ENCODE measurements at regions not wholly inside any gene's neighbourhood (a gene's known extent, or its start where the extent isn't known, plus 50 kb on each side); places are given as distances from the start of the nearest gene placed in this dataset.

GRCh38 chr3:139835830-139836683 is 98.9 kb upstream of the CLSTN2 start:
- ChIA-PET POLR2A (no interaction called here), CTCF (no interaction called here)
- no peaks in the 10 kb centered on the region for H3K9me3 ChIP-seq (ENCODE audit: low read length)
- no peaks in the 10 kb centered on the region for H3K4me1 Mint-ChIP-seq
- H3K4me1 ChIP-seq (ENCODE audit: insufficient read depth, low read length) = no peaks in the 10 kb centered on the region
- H3K27ac Mint-ChIP-seq = no peak overlapping the region
- peaks cover 0 to 4% of the 10 kb centered on the region in 2 donors for H3K27me3 Mint-ChIP-seq
- no peaks in the 10 kb centered on the region for H3K36me3 ChIP-seq (ENCODE audit: insufficient read depth, low read length)
- H3K4me3 Mint-ChIP-seq = no peak overlapping the region
- H3K9me3 Mint-ChIP-seq = peaks cover 0 to 3% (median 0%) of the 10 kb centered on the region in 5 donors
- no peak overlapping the region for H3K4me3 ChIP-seq (ENCODE audit: low read length)
- H3K27me3 ChIP-seq (ENCODE audit: insufficient read depth, low read length, poor library complexity, severe bottlenecking) = no peaks in the 10 kb centered on the region
- no peak overlapping the region for H3K27ac ChIP-seq (ENCODE audit: low read depth, low read length)
- no peak for DNase-seq
- H3K36me3 Mint-ChIP-seq = no peaks in the 10 kb centered on the region

- H3K36me3 ChIP-seq (ENCODE audit: insufficient read depth, low read length) = no peaks in the 10 kb centered on the region
- no peaks in the 10 kb centered on the region for H3K4me1 Mint-ChIP-seq
- no peak overlapping the region for H3K27ac Mint-ChIP-seq
- no peaks in the 10 kb centered on the region for H3K4me1 ChIP-seq (ENCODE audit: insufficient read depth, low read length)
- no peak overlapping the region for H3K4me3 Mint-ChIP-seq
- CTCF ChIA-PET = no interaction called here
- DNase-seq = no peak
- no peaks in the 10 kb centered on the region for H3K36me3 Mint-ChIP-seq
- no peak overlapping the region for H3K27ac ChIP-seq (ENCODE audit: low read depth, low read length)
- no peak overlapping the region for H3K4me3 ChIP-seq (ENCODE audit: low read length)
- peaks cover 0 to 4% of the 10 kb centered on the region in 2 donors for H3K27me3 Mint-ChIP-seq
- POLR2A ChIA-PET = no interaction called here
- H3K27me3 ChIP-seq (ENCODE audit: insufficient read depth, low read length, poor library complexity, severe bottlenecking) = no peaks in the 10 kb centered on the region
- H3K9me3 Mint-ChIP-seq = peaks cover 0 to 3% (median 0%) of the 10 kb centered on the region in 5 donors
- H3K9me3 ChIP-seq (ENCODE audit: low read length) = no peaks in the 10 kb centered on the region
These were observed 102.0 kb upstream of the CLSTN2 start for GRCh38 chr3:139832998-139833397.

GRCh38 chr3:139830817-139831216 is 104.2 kb upstream of the CLSTN2 start:
- Histone ChIP-seq H3K27me3 (ENCODE audit: insufficient read depth, low read length, poor library complexity, severe bottlenecking) (no peaks in the 10 kb centered on the region), H3K36me3 (ENCODE audit: insufficient read depth, low read length) (no peaks in the 10 kb centered on the region), H3K9me3 (ENCODE audit: low read length) (no peaks in the 10 kb centered on the region), H3K4me1 (ENCODE audit: insufficient read depth, low read length) (no peaks in the 10 kb centered on the region), H3K4me3 (ENCODE audit: low read length) (no peak overlapping the region), H3K27ac (ENCODE audit: low read depth, low read length) (no peak overlapping the region)
- H3K27me3 Mint-ChIP-seq = peaks cover 0 to 4% of the 10 kb centered on the region in 2 donors
- H3K36me3 Mint-ChIP-seq = no peaks in the 10 kb centered on the region
- no peak overlapping the region for H3K27ac Mint-ChIP-seq
- POLR2A ChIA-PET = no interaction called here
- H3K9me3 Mint-ChIP-seq = peaks cover 0 to 3% (median 0%) of the 10 kb centered on the region in 5 donors
- H3K4me3 Mint-ChIP-seq = no peak overlapping the region
- CTCF ChIA-PET = no interaction called here
- H3K4me1 Mint-ChIP-seq = no peaks in the 10 kb centered on the region
- no peak for DNase-seq

- H3K36me3 ChIP-seq (ENCODE audit: insufficient read depth, low read length) = no peaks in the 10 kb centered on the region
- no peak overlapping the region for H3K4me3 ChIP-seq (ENCODE audit: low read length)
- Mint-ChIP-seq H3K9me3 (peaks cover 0 to 3% (median under 1%) of the 10 kb centered on the region in 5 donors), H3K36me3 (no peaks in the 10 kb centered on the region), H3K4me3 (no peak overlapping the region), H3K27ac (no peak overlapping the region), H3K4me1 (no peaks in the 10 kb centered on the region), H3K27me3 (peaks cover 0 to 5% of the 10 kb centered on the region in 2 donors)
- CTCF ChIA-PET = no interaction called here
- H3K9me3 ChIP-seq (ENCODE audit: low read length) = no peaks in the 10 kb centered on the region
- H3K27ac ChIP-seq (ENCODE audit: low read depth, low read length) = no peak overlapping the region
- H3K4me1 ChIP-seq (ENCODE audit: insufficient read depth, low read length) = no peaks in the 10 kb centered on the region
- DNase-seq = no peak
- POLR2A ChIA-PET = no interaction called here
- no peaks in the 10 kb centered on the region for H3K27me3 ChIP-seq (ENCODE audit: insufficient read depth, low read length, poor library complexity, severe bottlenecking)
These were observed 107.2 kb upstream of the CLSTN2 start for GRCh38 chr3:139827833-139828232.

GRCh38 chr3:139824864-139825263 is 110.1 kb upstream of the CLSTN2 start:
- H3K27me3 ChIP-seq (ENCODE audit: insufficient read depth, low read length, poor library complexity, severe bottlenecking) = no peaks in the 10 kb centered on the region
- POLR2A ChIA-PET = no interaction called here
- H3K4me3 ChIP-seq (ENCODE audit: low read length) = no peak overlapping the region
- CTCF ChIA-PET = no interaction called here
- H3K4me1 ChIP-seq (ENCODE audit: insufficient read depth, low read length) = no peaks in the 10 kb centered on the region
- no peaks in the 10 kb centered on the region for H3K36me3 Mint-ChIP-seq
- H3K9me3 ChIP-seq (ENCODE audit: low read length) = no peaks in the 10 kb centered on the region
- DNase-seq = no peak
- peaks cover 0 to 16% (median 7%) of the 10 kb centered on the region in 5 donors for H3K9me3 Mint-ChIP-seq
- no peak overlapping the region for H3K27ac Mint-ChIP-seq
- H3K27ac ChIP-seq (ENCODE audit: low read depth, low read length) = no peak overlapping the region
- H3K4me1 Mint-ChIP-seq = no peaks in the 10 kb centered on the region
- peaks cover 0 to 2% of the 10 kb centered on the region in 2 donors for H3K27me3 Mint-ChIP-seq
- H3K4me3 Mint-ChIP-seq = no peak overlapping the region
- H3K36me3 ChIP-seq (ENCODE audit: insufficient read depth, low read length) = no peaks in the 10 kb centered on the region

- H3K27me3 ChIP-seq (ENCODE audit: insufficient read depth, low read length, poor library complexity, severe bottlenecking) = no peaks in the 10 kb centered on the region
- H3K4me3 Mint-ChIP-seq = no peak overlapping the region
- H3K27me3 Mint-ChIP-seq = no peaks in the 10 kb centered on the region
- H3K9me3 Mint-ChIP-seq = peaks cover 0 to 9% (median 0%) of the 10 kb centered on the region in 5 donors
- H3K4me1 Mint-ChIP-seq = no peaks in the 10 kb centered on the region
- POLR2A ChIA-PET = no interaction called here
- CTCF ChIA-PET = no interaction called here
- no peaks in the 10 kb centered on the region for H3K9me3 ChIP-seq (ENCODE audit: low read length)
- H3K36me3 Mint-ChIP-seq = no peaks in the 10 kb centered on the region
- H3K27ac Mint-ChIP-seq = no peak overlapping the region
- H3K36me3 ChIP-seq (ENCODE audit: insufficient read depth, low read length) = no peaks in the 10 kb centered on the region
- H3K27ac ChIP-seq (ENCODE audit: low read depth, low read length) = no peak overlapping the region
- no peak overlapping the region for H3K4me3 ChIP-seq (ENCODE audit: low read length)
- DNase-seq = no peak
- H3K4me1 ChIP-seq (ENCODE audit: insufficient read depth, low read length) = no peaks in the 10 kb centered on the region
These were observed 120.3 kb upstream of the CLSTN2 start for GRCh38 chr3:139814646-139815045.

GRCh38 chr3:139811331-139811730 is 123.7 kb upstream of the CLSTN2 start:
- no peaks in the 10 kb centered on the region for H3K36me3 ChIP-seq (ENCODE audit: insufficient read depth, low read length)
- no peaks in the 10 kb centered on the region for H3K9me3 ChIP-seq (ENCODE audit: low read length)
- H3K9me3 Mint-ChIP-seq = peaks cover 0 to 5% (median 0%) of the 10 kb centered on the region in 5 donors
- H3K27me3 ChIP-seq (ENCODE audit: insufficient read depth, low read length, poor library complexity, severe bottlenecking) = no peaks in the 10 kb centered on the region
- no peak overlapping the region for H3K27ac ChIP-seq (ENCODE audit: low read depth, low read length)
- no peak overlapping the region for H3K4me3 Mint-ChIP-seq
- no peak for DNase-seq
- peaks cover 0 to 2% of the 10 kb centered on the region in 2 donors for H3K27me3 Mint-ChIP-seq
- ChIA-PET CTCF (interaction anchor here (1.1 kb wide), 1 partner anchor 16 kb away, joined by 3 read pairs; no protein-coding TSS in a partner anchor), POLR2A (no interaction called here)
- H3K27ac Mint-ChIP-seq = no peak overlapping the region
- H3K36me3 Mint-ChIP-seq = no peaks in the 10 kb centered on the region
- H3K4me1 ChIP-seq (ENCODE audit: insufficient read depth, low read length) = no peaks in the 10 kb centered on the region
- no peaks in the 10 kb centered on the region for H3K4me1 Mint-ChIP-seq
- H3K4me3 ChIP-seq (ENCODE audit: low read length) = no peak overlapping the region

- H3K4me3 Mint-ChIP-seq = no peak overlapping the region
- POLR2A ChIA-PET = no interaction called here
- Histone ChIP-seq H3K27me3 (ENCODE audit: insufficient read depth, low read length, poor library complexity, severe bottlenecking) (no peaks in the 10 kb centered on the region), H3K9me3 (ENCODE audit: low read length) (no peaks in the 10 kb centered on the region), H3K4me1 (ENCODE audit: insufficient read depth, low read length) (no peaks in the 10 kb centered on the region), H3K4me3 (ENCODE audit: low read length) (no peak overlapping the region), H3K36me3 (ENCODE audit: insufficient read depth, low read length) (no peaks in the 10 kb centered on the region), H3K27ac (ENCODE audit: low read depth, low read length) (no peak overlapping the region)
- CTCF ChIA-PET = no interaction called here
- no peaks in the 10 kb centered on the region for H3K4me1 Mint-ChIP-seq
- DNase-seq = no peak
- H3K36me3 Mint-ChIP-seq = no peaks in the 10 kb centered on the region
- peaks cover 0 to 2% (median 0%) of the 10 kb centered on the region in 5 donors for H3K9me3 Mint-ChIP-seq
- H3K27ac Mint-ChIP-seq = no peak overlapping the region
- H3K27me3 Mint-ChIP-seq = peaks cover 0 to 2% of the 10 kb centered on the region in 2 donors
These were observed 126.8 kb upstream of the CLSTN2 start for GRCh38 chr3:139808201-139808600.
